ENCODE measurements at regions not wholly inside any gene's neighbourhood (a gene's known extent, or its start where the extent isn't known, plus 50 kb on each side); places are given as distances from the start of the nearest gene placed in this dataset.
A peak's percentile ranks its signal among the peaks of the same experiment; 100 is the strongest.

GRCh38 chr2:34578641-34579040 lies 979.5 kb upstream of the FAM98A start:
- Histone ChIP-seq H3K4me1 (ENCODE audit: insufficient read depth, low read length, poor library complexity, severe bottlenecking) (no peaks in the 10 kb centered on the region), H3K27me3 (replicated peaks; ENCODE audit: insufficient read depth, low read depth, low read length, poor library complexity) (no peaks in the 10 kb centered on the region), H3K36me3 (ENCODE audit: insufficient read depth, low read length, poor library complexity, severe bottlenecking) (no peaks in the 10 kb centered on the region), H3K9me3 (ENCODE audit: low read depth, low read length, poor library complexity, severe bottlenecking) (no peaks in the 10 kb centered on the region), H3K4me3 (ENCODE audit: low read depth, low read length, poor library complexity, severe bottlenecking) (no peak overlapping the region), H3K27ac (ENCODE audit: low read depth, low read length, poor library complexity, severe bottlenecking) (no peak overlapping the region)
- no peak for DNase-seq (ENCODE audit: low spot score)
- ChIA-PET POLR2A (ENCODE audit: low non-redundant PET) (no interaction called here), CTCF (no interaction called here)
- TF ChIP-seq CTCF (conservative IDR thresholded peaks at IDR 0.05; ENCODE audit: low read depth, low read length) (no peak), EZH2 (IDR thresholded peaks at IDR 0.05; ENCODE audit: borderline replicate concordance, low read depth, low read length, poor library complexity, severe bottlenecking) (no peak)
- intact Hi-C loops (cut with micrococcal nuclease; ENCODE audit: unreplicated experiment): no loop called here
- BruUV-seq (replicated peaks): no TSS peak

DNA sequence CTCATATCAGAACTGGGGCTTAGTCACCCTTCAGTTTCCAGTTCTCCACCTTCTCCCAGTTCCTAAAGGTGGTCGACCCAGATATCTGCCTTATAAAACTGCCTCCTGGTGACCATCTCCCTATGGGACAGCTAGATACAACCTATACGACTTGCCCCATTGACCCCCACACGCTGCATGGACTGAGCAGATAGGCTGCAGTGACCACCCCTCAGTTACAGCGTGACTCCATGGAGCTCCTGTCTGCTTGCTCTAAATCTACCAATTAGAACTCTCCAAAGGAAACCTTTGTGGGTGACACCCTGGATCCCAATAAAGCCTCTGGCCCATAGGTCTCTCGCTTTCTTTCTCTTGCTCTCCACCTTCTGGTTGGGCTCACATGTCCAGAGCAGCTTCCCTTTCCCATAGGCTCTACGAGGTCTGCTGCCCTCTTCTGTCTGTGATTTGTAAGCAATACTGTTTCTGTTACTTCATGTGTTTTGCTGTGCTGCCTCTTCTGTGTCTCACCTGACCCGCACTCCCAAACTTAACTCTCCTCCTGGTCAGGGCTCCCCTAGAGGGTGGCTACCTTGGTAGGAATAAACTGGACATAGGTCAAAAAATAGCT lies 971.3 kb upstream of the FAM98A start:
- BruUV-seq (replicated peaks): no TSS peak
- ChIA-PET POLR2A (ENCODE audit: low non-redundant PET) (no interaction called here), CTCF (interaction anchor here (0.7 to 1.2 kb wide), 4 partner anchors 558 to 896 kb away, joined by 3 to 4 read pairs (median 4); no protein-coding TSS in a partner anchor)
- peak; percentile 63 for DNase-seq (ENCODE audit: low spot score)
- Histone ChIP-seq H3K27me3 (replicated peaks; ENCODE audit: insufficient read depth, low read depth, low read length, poor library complexity) (no peaks in the 10 kb centered on the region), H3K36me3 (ENCODE audit: insufficient read depth, low read length, poor library complexity, severe bottlenecking) (no peaks in the 10 kb centered on the region), H3K4me1 (ENCODE audit: insufficient read depth, low read length, poor library complexity, severe bottlenecking) (no peaks in the 10 kb centered on the region), H3K9me3 (ENCODE audit: low read depth, low read length, poor library complexity, severe bottlenecking) (no peaks in the 10 kb centered on the region), H3K4me3 (ENCODE audit: low read depth, low read length, poor library complexity, severe bottlenecking) (no peak overlapping the region), H3K27ac (ENCODE audit: low read depth, low read length, poor library complexity, severe bottlenecking) (no peak overlapping the region)
- intact Hi-C loops (cut with micrococcal nuclease; ENCODE audit: unreplicated experiment): loop anchor here (2.0 kb wide), 1 partner anchor 890 kb away; no protein-coding TSS in a partner anchor
- TF ChIP-seq EZH2 (IDR thresholded peaks at IDR 0.05; ENCODE audit: borderline replicate concordance, low read depth, low read length, poor library complexity, severe bottlenecking) (no peak), CTCF (conservative IDR thresholded peaks at IDR 0.05; ENCODE audit: low read depth, low read length) (peak; percentile 63)

- CTCF ChIA-PET: interaction anchor here (0.6 kb wide), 1 partner anchor 218 kb away, joined by 3 read pairs; no protein-coding TSS in a partner anchor
- Histone ChIP-seq H3K4me1 (ENCODE audit: insufficient read depth, low read length, poor library complexity, severe bottlenecking) (no peaks in the 10 kb centered on the region), H3K36me3 (ENCODE audit: insufficient read depth, low read length, poor library complexity, severe bottlenecking) (no peaks in the 10 kb centered on the region), H3K4me3 (ENCODE audit: low read depth, low read length, poor library complexity, severe bottlenecking) (no peak overlapping the region), H3K9me3 (ENCODE audit: low read depth, low read length, poor library complexity, severe bottlenecking) (no peaks in the 10 kb centered on the region), H3K27ac (ENCODE audit: low read depth, low read length, poor library complexity, severe bottlenecking) (no peak overlapping the region), H3K27me3 (replicated peaks; ENCODE audit: insufficient read depth, low read depth, low read length, poor library complexity) (no peaks in the 10 kb centered on the region)
- TF ChIP-seq CTCF (conservative IDR thresholded peaks at IDR 0.05; ENCODE audit: low read depth, low read length) (no peak), EZH2 (IDR thresholded peaks at IDR 0.05; ENCODE audit: borderline replicate concordance, low read depth, low read length, poor library complexity, severe bottlenecking) (no peak)
- no peak for DNase-seq (ENCODE audit: low spot score)
- BruUV-seq (replicated peaks): no TSS peak
- intact Hi-C loops (cut with micrococcal nuclease; ENCODE audit: unreplicated experiment): loop anchor here (5.0 kb wide), 1 partner anchor 470 kb away; no protein-coding TSS in a partner anchor
- POLR2A ChIA-PET (ENCODE audit: low non-redundant PET): no interaction called here
Measured at GRCh38 chr2:34567128-34567527, 968.0 kb upstream of the FAM98A start.
